ENCODE measurements at regions not wholly inside any gene's neighbourhood (a gene's known extent, or its start where the extent isn't known, plus 50 kb on each side); places are given as distances from the start of the nearest gene placed in this dataset.

- intact Hi-C loops (cut with micrococcal nuclease) = no loop called here
Observed at GRCh38 chr4:24419181-24420034, 164.9 kb downstream of the DHX15 start.

- intact Hi-C loops (cut with micrococcal nuclease) = no loop called here
Observed at GRCh38 chr4:24417206-24417605, 167.1 kb downstream of the DHX15 start.

- intact Hi-C loops (cut with micrococcal nuclease) = no loop called here
Observed at GRCh38 chr4:24416293-24416692, 168.1 kb downstream of the DHX15 start.

- intact Hi-C loops (cut with micrococcal nuclease) = no loop called here
Observed at GRCh38 chr4:24413311-24413784, 171.0 kb downstream of the DHX15 start.

GRCh38 chr4:24411806-24412205, 172.5 kb downstream of the DHX15 start:
- intact Hi-C loops (cut with micrococcal nuclease) = no loop called here

- intact Hi-C loops (cut with micrococcal nuclease) = no loop called here
Observed at GRCh38 chr4:24411299-24411698, 173.1 kb downstream of the DHX15 start.

GRCh38 chr4:24408640-24409039, 175.7 kb downstream of the DHX15 start:
- intact Hi-C loops (cut with micrococcal nuclease) = no loop called here

GRCh38 chr4:24405926-24406325, 178.4 kb downstream of the DHX15 start:
- intact Hi-C loops (cut with micrococcal nuclease) = no loop called here

GRCh38 chr4:24405341-24405740, 179.0 kb downstream of the DHX15 start:
- intact Hi-C loops (cut with micrococcal nuclease) = no loop called here

GRCh38 chr4:24404281-24404680, 180.1 kb downstream of the DHX15 start:
- intact Hi-C loops (cut with micrococcal nuclease) = no loop called here

GRCh38 chr4:24403265-24403664, 181.1 kb downstream of the DHX15 start:
- intact Hi-C loops (cut with micrococcal nuclease) = no loop called here

GRCh38 chr4:24400537-24400936, 183.8 kb downstream of the DHX15 start:
- intact Hi-C loops (cut with micrococcal nuclease) = no loop called here

GRCh38 chr4:24396988-24397387, 187.4 kb downstream of the DHX15 start:
- intact Hi-C loops (cut with micrococcal nuclease) = no loop called here

- intact Hi-C loops (cut with micrococcal nuclease) = no loop called here
Observed at GRCh38 chr4:24395937-24396336, 188.4 kb downstream of the DHX15 start.

- intact Hi-C loops (cut with micrococcal nuclease) = no loop called here
Observed at GRCh38 chr4:24394041-24394440, 190.3 kb downstream of the DHX15 start.

GRCh38 chr4:24392613-24393012, 191.7 kb downstream of the DHX15 start:
- intact Hi-C loops (cut with micrococcal nuclease) = no loop called here

GRCh38 chr4:24382381-24382780, 202.0 kb downstream of the DHX15 start:
- intact Hi-C loops (cut with micrococcal nuclease) = no loop called here

GRCh38 chr4:24380957-24381665, 203.2 kb downstream of the DHX15 start:
- intact Hi-C loops (cut with micrococcal nuclease) = no loop called here

GRCh38 chr4:24373704-24374103, 210.7 kb downstream of the DHX15 start:
- intact Hi-C loops (cut with micrococcal nuclease) = no loop called here

GRCh38 chr4:24372881-24373280, 211.5 kb downstream of the DHX15 start:
- intact Hi-C loops (cut with micrococcal nuclease) = no loop called here

- intact Hi-C loops (cut with micrococcal nuclease) = no loop called here
Observed at GRCh38 chr4:24372341-24372740, 212.0 kb downstream of the DHX15 start.

GRCh38 chr4:24370421-24370820, 213.9 kb downstream of the DHX15 start:
- intact Hi-C loops (cut with micrococcal nuclease) = no loop called here
